ENCODE measurements at regions not wholly inside any gene's neighbourhood (a gene's known extent, or its start where the extent isn't known, plus 50 kb on each side); places are given as distances from the start of the nearest gene placed in this dataset. TPM values are rescaled to one million over a fixed set of nuclear protein-coding genes. Genes with fewer than 3 reads are reported as not detected.

Small RNA genes in the stretch of these regions (small RNA-seq; reads per million reads assigned to genes)
- not detected for gene AC009474.2 (ENCODE audit: low replicate concordance)

Measured in temporal lobe (tissue), 1 donor.